ENCODE measurements at regions not wholly inside any gene's neighbourhood (a gene's known extent, or its start where the extent isn't known, plus 50 kb on each side); places are given as distances from the start of the nearest gene placed in this dataset.
"Not testable (repeated sequence)": the region's sequence is repeated elsewhere in the genome, so short reads cannot be mapped to it uniquely, and the experiment has no call there.

- DNase-seq: no peak
These were observed 505.6 kb upstream of the SLC8A1 start for GRCh38 chr2:40957508-40957907.

GRCh38 chr2:40962026-40962425, 510.1 kb upstream of the SLC8A1 start:
- no peak for DNase-seq

GRCh38 chr2:40964509-40965250, 512.8 kb upstream of the SLC8A1 start:
- no peak for DNase-seq

DNA sequence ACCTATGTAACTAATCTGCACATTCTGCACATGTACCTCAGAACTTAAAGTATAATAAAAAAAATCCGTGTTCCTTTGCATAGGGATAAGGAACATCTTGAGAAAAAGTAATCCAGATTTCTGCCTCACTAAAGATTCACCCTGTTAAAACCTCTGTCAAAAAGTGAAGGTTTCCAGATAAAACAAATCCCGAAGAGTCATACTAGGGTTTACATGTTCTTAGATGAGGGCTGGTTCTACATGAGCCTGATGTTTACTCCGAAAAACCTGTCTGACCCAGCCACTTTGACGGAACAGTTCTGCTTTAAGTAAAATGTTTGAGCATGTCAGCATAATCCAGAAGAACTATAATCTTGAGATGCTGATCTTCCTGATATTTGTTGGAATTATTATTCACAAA, 515.6 kb upstream of the SLC8A1 start:
- DNase-seq: no peak

DNA sequence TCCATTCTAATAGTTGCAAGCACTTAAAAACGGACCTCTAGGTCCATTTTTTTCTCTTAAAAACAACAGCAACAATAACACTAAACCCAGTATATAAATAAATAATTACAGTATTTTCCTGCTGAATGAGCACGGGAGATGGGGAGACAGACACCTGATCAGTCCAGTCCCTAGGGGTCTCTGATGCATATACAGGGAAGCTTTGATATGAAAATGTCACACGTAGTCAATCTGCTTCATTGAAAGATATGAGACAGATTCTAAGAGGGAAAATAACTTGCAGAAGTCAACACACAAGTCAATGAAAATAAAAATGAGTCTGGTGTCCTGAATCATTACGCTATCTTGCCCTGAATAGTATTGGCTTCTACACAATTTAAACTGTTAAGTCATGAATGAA, 523.3 kb upstream of the SLC8A1 start:
- no peak for DNase-seq

DNA sequence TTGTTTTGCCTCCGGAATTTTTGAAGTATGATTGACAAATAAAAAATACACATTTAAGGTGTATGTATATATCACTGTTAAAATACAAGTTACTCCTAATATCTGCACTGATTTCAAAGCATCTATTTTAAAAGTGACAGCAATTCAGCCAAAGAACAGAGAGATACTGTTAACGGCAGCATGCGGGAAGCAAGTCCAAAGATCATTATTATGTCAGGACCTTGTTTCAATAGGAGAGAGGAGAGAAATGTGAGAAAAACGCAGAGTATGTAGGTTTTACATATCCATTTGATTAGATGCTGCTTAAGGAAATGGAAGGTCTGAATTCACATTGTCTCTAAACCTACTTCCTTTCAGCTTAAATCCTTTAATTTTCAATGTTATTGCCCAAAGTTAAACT, 545.5 kb upstream of the SLC8A1 start:
- DNase-seq: no peak

DNA sequence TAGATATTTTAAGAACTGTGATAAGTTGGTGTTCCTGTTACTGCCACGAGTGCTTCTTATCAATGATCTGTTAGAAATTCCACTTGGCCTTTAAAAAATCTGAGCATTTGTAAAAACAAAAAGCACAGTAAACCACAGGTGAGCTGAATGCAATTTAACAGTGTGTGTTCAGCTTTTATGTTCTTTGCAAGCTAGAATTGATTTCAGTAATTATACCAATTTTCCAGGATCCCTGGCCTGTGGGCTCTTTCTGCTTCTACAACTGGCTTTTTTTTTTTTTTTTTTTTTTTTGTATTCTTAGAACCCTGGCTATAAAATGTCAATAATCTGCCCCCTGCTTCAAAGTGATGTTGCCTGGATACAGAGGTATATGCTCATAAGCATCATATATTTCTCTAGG, 548.5 kb upstream of the SLC8A1 start:
- no peak for DNase-seq

DNA sequence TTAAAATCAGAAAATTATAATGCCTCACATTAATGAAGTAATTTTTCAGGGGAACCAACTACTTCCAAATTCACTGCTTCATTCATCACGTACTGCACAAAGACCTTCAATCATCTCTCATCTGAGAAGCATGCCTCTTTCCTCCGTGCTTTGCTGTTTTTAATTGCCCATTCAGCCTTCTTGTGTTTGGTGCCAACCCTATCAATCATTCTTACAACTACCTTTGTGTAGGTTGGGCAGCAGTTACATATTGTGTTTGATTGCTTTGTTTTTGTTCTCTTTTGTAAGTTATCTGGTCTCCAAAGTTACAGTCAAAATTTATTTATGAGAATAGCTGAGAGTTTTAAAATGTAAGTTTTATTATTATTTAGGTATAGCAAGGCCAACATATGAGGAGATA, 549.0 kb upstream of the SLC8A1 start:
- no peak for DNase-seq

- DNase-seq: no peak
These were observed 552.8 kb upstream of the SLC8A1 start for GRCh38 chr2:41004700-41005099.

DNA sequence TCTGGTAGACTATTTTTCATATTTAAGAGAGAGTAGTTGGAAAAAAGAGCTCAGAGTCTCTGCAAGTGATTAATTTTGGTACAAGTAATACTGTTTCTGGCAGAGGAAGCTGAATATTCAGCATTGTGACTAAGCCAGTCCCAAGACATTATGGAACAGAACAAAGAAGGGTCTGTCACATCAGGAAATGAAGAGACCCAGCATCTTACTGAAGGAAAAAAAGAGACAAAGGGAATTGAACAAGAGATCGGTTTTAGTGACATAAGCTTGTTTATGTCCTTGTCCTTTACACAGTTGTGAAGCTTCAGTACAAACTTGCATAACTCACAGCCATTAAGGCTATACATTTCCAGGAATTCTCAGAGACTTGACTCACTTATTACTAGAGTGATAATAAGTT, 568.5 kb upstream of the SLC8A1 start:
- DNase-seq: no peak

- peak; percentile 62 for DNase-seq
These were observed 572.9 kb upstream of the SLC8A1 start for GRCh38 chr2:41024816-41025215.

- no peak for DNase-seq
These were observed 574.7 kb upstream of the SLC8A1 start for GRCh38 chr2:41026613-41027012.

- no peak for DNase-seq
These were observed 575.2 kb upstream of the SLC8A1 start for GRCh38 chr2:41027095-41027494.

DNA sequence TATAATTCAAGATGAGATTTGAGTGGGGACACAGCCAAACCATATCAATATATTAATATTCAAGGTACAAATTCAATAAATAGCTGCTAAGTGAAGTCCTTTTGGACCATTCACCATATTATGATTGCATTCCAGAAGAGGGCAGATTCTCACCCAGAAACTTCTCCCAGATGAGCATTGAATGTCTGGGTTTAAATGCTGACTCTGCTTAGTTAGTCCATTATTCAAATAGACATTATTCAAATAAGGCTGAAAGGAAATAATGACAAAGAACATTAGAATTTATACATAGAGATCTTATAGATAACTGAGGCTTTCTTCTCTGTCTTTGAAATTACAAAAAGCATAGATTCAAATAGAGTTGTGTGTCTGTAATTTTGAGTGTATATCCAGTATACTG, 579.4 kb upstream of the SLC8A1 start:
- DNase-seq: no peak

DNA sequence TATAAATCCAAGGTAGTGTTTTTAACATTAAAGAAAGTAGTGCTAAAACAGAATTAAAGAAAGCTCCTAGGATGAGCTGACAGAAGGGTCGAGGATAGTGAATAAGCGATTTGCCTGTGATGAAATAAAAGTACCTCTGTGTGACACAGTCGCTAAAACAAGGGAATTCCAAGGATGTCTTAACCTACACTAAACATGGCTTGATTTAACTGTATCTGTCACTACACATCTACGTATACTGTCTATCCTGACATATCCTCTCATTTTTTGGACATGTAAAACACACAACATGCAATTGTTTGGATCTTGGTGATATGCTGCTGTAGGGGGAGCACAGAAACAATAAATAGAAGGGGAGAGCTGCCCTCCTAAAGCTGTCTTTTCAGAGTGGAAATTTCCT, 580.8 kb upstream of the SLC8A1 start:
- DNase-seq: no peak

GRCh38 chr2:41033127-41033526, 581.2 kb upstream of the SLC8A1 start:
- no peak for DNase-seq

DNA sequence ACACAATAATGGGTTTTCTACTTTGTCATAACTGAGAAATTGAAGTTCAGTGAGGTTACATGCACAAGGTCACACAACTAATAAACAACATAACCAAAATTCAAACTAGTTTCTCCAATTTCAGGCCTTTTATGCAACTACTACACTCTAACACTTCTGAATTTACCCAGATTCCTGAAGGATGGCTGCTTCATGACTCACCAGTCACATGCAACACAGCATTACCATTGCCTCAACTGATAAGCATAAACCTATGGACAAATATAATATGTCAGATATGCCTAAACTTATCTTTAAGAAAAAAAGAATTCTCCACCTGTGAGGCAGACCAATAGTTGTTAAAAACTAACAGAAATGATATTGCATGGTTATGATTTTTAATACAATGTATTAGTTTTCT, 586.5 kb upstream of the SLC8A1 start:
- no peak for DNase-seq

DNA sequence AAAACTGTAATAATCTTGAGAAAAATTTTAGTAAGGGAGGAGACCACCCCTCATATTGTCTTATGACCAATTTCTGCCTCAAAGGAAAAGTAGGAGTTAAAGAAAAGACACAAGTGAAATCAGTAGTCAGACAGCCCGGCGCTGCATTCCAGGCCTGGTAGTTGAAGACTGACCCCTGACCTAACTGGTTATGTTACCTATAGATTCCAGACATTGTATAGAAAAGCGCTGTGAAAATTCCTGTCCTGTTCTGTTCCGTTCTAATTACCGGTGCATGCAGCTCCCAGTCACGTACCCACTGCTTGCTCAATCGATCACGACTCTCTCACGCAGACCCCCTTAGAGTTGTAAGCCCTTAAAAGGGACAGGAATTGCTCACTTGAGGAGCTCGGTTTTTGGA, 587.9 kb upstream of the SLC8A1 start:
- not testable (repeated sequence) for DNase-seq

DNA sequence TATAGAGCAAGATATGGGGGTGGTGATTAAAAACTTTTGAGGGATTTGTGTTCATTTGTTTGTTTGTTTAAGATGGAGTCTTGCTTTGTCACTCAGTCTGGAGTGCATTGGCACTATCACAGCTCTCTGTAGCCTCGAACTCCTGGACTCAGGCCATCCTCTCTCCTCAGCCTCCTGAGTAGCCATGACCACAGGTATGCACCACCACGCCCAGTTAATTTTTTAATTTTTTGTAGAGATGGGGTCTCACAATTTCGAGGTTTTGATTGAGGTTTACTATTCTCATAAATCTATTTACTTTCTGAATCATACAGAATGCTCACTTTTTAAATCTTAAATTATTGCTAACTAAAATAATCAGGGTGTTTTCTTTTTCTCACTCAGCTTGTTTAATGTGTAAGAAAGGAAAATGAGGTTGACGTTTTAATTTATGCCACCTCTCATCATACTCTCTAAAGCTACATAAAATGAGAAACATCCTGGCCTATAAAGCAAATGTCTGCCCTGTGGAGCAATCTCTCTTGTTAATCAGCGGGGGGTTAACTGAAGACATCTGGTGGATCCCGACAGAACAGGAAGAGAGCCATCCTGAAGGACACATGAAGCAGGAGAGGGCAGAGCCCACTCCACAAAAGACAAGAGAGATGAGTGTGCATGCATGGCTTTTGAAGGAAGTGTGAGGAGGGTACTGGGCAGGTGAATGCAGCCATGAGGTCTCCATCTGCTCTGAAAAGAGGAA, 589.1 kb upstream of the SLC8A1 start:
- no peak for DNase-seq

- DNase-seq: no peak
These were observed 590.5 kb upstream of the SLC8A1 start for GRCh38 chr2:41042343-41042742.

DNA sequence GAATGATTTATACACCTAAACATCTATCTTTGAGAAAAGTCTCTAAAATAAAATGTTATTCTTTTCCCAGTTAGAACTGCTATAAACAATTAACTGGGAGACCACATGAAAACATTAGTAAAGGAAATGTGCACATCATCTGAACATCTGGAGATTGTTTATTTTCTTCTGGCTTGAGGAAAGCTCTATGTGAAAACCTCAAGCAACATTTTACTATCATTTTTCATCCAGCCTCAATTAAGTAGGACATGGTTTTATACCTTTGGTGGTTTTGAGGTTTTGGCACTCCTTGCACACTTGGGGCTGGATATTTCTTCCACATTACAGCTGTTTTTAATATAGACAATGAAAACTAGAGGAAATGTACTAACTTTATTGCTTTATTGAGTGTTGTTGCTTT, 609.5 kb upstream of the SLC8A1 start:
- no peak for DNase-seq

DNA sequence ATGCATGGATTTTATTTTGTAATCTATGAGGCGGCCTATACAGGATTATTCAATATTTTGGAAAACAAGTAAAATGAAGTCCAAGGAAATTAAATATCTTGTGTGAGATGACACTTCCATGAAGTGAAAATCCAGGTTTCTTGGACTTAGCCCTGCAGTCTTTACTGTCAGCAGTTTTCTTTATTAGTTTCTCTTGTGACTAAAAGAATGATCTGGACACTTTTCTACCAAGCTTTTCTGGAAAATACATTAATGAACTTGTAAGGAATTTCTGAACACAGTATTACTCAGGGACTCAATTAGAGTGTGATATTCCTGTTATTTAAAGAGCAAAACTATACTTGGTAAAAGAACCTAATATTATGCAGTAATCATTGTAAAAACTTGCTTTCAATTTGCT, 610.4 kb upstream of the SLC8A1 start:
- no peak for DNase-seq

GRCh38 chr2:41066168-41066567, 614.3 kb upstream of the SLC8A1 start:
- DNase-seq: no peak

- DNase-seq: no peak
These were observed 616.9 kb upstream of the SLC8A1 start for GRCh38 chr2:41068740-41069139.

DNA sequence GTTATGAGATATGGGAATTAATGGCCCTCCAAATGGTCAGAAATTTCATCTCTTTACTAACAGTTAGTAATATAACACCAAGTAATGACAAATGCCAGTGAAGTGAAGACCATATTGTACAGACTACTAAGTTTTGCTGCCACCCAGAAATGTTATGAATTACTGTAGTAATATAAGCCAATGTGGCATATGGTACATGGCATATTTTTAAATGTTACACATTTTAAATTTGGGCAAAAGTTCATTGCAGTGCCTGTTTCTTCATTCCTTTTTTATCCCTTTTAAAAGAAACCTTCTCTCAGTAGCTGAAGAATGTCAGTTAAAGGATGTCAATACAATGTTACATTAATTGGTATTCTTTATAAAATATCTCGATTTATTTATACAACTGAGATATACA, 626.5 kb upstream of the SLC8A1 start:
- DNase-seq: no peak
